Gastrocnemius medialis (tissue), 4 donors: ENCODE measurements at regions not wholly inside any gene's neighbourhood (a gene's known extent, or its start where the extent isn't known, plus 50 kb on each side); places are given as distances from the start of the nearest gene placed in this dataset.

ENCODE experiments used
- ATAC-seq, 2 donors: fragments of 150-250 bp; one replicate each; pipeline ENCODE4 v1.9.1; 2016
- DNase-seq, 2 donors: peaks; one replicate each; pipeline ENCODE4 v3.0.0-alpha.2; 2019
- H3K27ac ChIP-seq, 4 donors: fragments of 200-600 bp; sonication (generic); 1 replicate in 1 of 4; 2 replicates in 3 of 4; pipeline ENCODE4 v1.5.1; 2016 to 2018; ENCODE audit warnings: mild to moderate bottlenecking in 2 of 4, moderate library complexity in 1 of 4
- H3K27me3 ChIP-seq, 3 donors: fragments of 200-600 bp; sonication (generic) in 2 of 3; 1 replicate in 1 of 3; 2 replicates in 2 of 3; pipeline versions ENCODE4 v1.5.1 to v1.6.0; 2016 to 2019; ENCODE audit warnings: mild to moderate bottlenecking in 1 of 3, moderate library complexity in 1 of 3
- H3K36me3 ChIP-seq, 2 donors: fragments of 200-600 bp; sonication (generic) in 1 of 2; one replicate each; pipeline ENCODE4 v1.5.1; 2017 to 2018
- H3K4me1 ChIP-seq, 2 donors: fragments of 200-600 bp; sonication (generic) in 1 of 2; one replicate each; pipeline ENCODE4 v1.5.1; 2016 to 2017; ENCODE audit warnings: mild to moderate bottlenecking in 2 of 2
- H3K4me3 ChIP-seq, 4 donors: fragments of 200-600 bp; sonication (generic) in 3 of 4; 1 replicate in 1 of 4; 2 replicates in 3 of 4; pipeline ENCODE4 v1.5.1; 2016 to 2019; ENCODE audit warnings: mild to moderate bottlenecking in 2 of 4
- H3K9me3 ChIP-seq, 3 donors: fragments of 200-600 bp; sonication (generic) in 2 of 3; 1 replicate in 1 of 3; 2 replicates in 2 of 3; pipeline ENCODE4 v1.5.1; 2016 to 2019
- POLR2A ChIP-seq, 2 donors: fragments of 450-650 bp; IDR thresholded peaks; one replicate each; pipeline ENCODE4 v1.6.1; 2017; ENCODE audit warnings: antibody characterized with exemption in 2 of 2, mild to moderate bottlenecking in 2 of 2, moderate library complexity in 2 of 2
- in situ Hi-C, 4 donors: fragments of 200-750 bp; cut with MboI; loops; one replicate each; pipeline versions ENCODE4 v1.15.0 to v1.8.0; 2017; ENCODE audit warnings: low sequenced_read_pairs in 4 of 4
- intact Hi-C: fragments of 100-400 bp; cut with DNase I; formaldehyde crosslinking; loops from one replicate; pipeline ENCODE4 v1.15.1; 2023; ENCODE audit warnings: low total_unique reads
- TF ChIP-seq, protein P1 (sequence below), 5 experiments: fragments of 450-650 bp in 3 of 5; fragments of 200-600 bp in 2 of 5; sonication (generic) in 2 of 5; IDR thresholded peaks in 4 of 5; conservative IDR thresholded peaks in 1 of 5; 1 replicate in 4 of 5; 2 replicates in 1 of 5; pipeline ENCODE4 v1.5.1; 2016 to 2019; ENCODE audit warnings: antibody characterized with exemption in 5 of 5, mild to moderate bottlenecking in 3 of 5, moderate library complexity in 3 of 5

DNA sequence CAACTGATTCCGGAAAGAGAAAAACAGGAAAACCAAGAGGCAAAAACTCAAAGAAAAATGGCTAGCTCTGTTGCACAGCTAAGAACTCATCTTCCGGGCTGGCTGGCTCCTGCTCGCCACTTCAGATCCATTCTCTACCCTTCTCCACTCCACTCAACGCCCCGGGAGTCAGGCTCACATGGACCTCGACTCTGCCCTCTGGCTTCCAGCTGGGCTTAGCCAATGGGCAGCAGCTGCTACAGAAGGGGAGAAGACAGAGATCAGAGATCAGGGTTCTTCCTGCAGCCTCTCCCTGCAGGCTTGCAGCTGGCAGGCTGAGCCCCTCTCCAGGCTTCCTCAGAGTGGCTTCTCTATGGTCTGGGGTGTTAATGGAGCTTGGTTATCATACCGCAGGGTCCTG lies 187.5 kb downstream of the MED10 start:
- no peaks in the 10 kb centered on the region for H3K9me3 ChIP-seq
- H3K27me3 ChIP-seq = no peaks in the 10 kb centered on the region
- intact Hi-C loops (no loop called here), in situ Hi-C loops (no loop called here)
- H3K27ac ChIP-seq = no peak overlapping the region
- no peaks in the 10 kb centered on the region for H3K36me3 ChIP-seq
- ATAC-seq (no peak), DNase-seq (no peak)
- TF ChIP-seq, protein P1, sequence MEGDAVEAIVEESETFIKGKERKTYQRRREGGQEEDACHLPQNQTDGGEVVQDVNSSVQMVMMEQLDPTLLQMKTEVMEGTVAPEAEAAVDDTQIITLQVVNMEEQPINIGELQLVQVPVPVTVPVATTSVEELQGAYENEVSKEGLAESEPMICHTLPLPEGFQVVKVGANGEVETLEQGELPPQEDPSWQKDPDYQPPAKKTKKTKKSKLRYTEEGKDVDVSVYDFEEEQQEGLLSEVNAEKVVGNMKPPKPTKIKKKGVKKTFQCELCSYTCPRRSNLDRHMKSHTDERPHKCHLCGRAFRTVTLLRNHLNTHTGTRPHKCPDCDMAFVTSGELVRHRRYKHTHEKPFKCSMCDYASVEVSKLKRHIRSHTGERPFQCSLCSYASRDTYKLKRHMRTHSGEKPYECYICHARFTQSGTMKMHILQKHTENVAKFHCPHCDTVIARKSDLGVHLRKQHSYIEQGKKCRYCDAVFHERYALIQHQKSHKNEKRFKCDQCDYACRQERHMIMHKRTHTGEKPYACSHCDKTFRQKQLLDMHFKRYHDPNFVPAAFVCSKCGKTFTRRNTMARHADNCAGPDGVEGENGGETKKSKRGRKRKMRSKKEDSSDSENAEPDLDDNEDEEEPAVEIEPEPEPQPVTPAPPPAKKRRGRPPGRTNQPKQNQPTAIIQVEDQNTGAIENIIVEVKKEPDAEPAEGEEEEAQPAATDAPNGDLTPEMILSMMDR (IDR thresholded peaks at IDR 0.05 in 4 of 5, conservative IDR thresholded peaks at IDR 0.05 in 1 of 5) = no peak
- TF ChIP-seq POLR2A (IDR thresholded peaks at IDR 0.05) = no peak
- H3K4me1 ChIP-seq = no peaks in the 10 kb centered on the region
- no peak overlapping the region for H3K4me3 ChIP-seq

DNA sequence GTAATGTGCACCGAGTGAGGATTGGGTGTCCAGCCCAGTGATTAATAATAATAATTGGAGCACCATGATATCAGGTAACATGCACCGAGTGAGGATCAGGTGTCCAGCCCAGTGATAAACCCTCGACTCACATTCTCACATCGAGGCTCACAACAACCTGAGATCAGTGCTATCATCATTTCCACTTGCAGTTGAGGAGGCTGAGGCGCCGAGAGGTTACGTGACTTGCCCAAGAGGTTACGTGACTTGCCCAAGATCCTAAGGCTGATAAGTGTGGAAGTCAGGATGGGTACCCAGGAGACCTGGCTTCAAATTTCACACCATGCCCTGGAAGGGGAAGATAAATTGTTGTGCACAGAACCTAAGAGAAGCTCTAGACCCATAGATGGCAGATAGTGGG lies 189.4 kb downstream of the MED10 start:
- no peaks in the 10 kb centered on the region for H3K4me1 ChIP-seq
- TF ChIP-seq POLR2A (IDR thresholded peaks at IDR 0.05) = no peak
- TF ChIP-seq, protein P1 (IDR thresholded peaks at IDR 0.05 in 4 of 5, conservative IDR thresholded peaks at IDR 0.05 in 1 of 5) = no peak
- H3K27ac ChIP-seq = no peak overlapping the region
- no peaks in the 10 kb centered on the region for H3K27me3 ChIP-seq
- intact Hi-C loops = no loop called here
- no peaks in the 10 kb centered on the region for H3K36me3 ChIP-seq
- no peak for DNase-seq
- in situ Hi-C loops = no loop called here
- no peak overlapping the region for H3K4me3 ChIP-seq
- H3K9me3 ChIP-seq = no peaks in the 10 kb centered on the region
- no peak for ATAC-seq

DNA sequence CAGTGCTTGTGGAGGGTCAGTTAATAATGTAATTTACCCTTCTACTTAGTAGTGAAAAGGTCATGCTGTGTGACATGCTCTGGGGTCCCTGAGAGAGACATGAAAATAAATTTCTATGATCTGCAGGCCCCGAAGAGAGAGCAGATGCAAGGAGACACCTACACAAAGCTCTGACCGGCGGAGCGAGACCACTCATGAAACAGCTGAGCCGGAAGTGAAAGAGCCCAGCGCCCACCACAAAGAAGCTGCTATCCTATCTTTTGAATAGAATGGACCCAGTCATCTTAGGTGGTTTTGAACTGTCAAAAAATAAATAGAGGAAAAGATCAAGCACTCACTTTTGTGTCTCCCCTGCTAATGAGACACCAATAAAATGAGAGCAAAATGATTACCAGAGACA lies 190.0 kb downstream of the MED10 start:
- in situ Hi-C loops (no loop called here), intact Hi-C loops (no loop called here)
- H3K36me3 ChIP-seq = no peaks in the 10 kb centered on the region
- H3K27ac ChIP-seq = no peak overlapping the region
- DNase-seq (no peak), ATAC-seq (no peak)
- no peaks in the 10 kb centered on the region for H3K4me1 ChIP-seq
- TF ChIP-seq POLR2A (IDR thresholded peaks at IDR 0.05) = no peak
- TF ChIP-seq, protein P1 (IDR thresholded peaks at IDR 0.05 in 4 of 5, conservative IDR thresholded peaks at IDR 0.05 in 1 of 5) = no peak
- H3K4me3 ChIP-seq = no peak overlapping the region
- H3K9me3 ChIP-seq = no peaks in the 10 kb centered on the region
- H3K27me3 ChIP-seq = no peaks in the 10 kb centered on the region

DNA sequence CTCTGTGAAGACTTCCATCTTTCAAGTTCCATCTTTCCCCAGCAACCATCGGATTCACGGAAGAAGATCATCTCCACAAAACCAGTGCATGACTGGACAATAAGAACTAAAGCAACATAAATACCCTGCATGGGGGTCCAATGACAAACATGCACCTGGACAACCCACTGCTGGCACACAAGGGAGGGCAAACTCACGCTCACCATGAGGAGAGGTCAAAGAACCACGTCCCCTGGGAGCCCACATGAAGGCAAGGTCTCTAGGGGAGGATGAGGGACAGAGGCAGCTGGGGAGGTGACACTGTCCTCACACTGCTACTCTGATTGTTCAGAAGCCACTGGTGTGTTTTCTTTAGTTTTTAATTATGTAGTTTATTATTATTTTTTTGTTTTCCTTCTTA lies 190.8 kb downstream of the MED10 start:
- no peaks in the 10 kb centered on the region for H3K27me3 ChIP-seq
- intact Hi-C loops (no loop called here), in situ Hi-C loops (no loop called here)
- H3K4me3 ChIP-seq = no peak overlapping the region
- TF ChIP-seq, protein P1 (IDR thresholded peaks at IDR 0.05 in 4 of 5, conservative IDR thresholded peaks at IDR 0.05 in 1 of 5) = no peak
- TF ChIP-seq POLR2A (IDR thresholded peaks at IDR 0.05) = no peak
- H3K9me3 ChIP-seq = no peaks in the 10 kb centered on the region
- H3K27ac ChIP-seq = no peak overlapping the region
- H3K4me1 ChIP-seq = no peaks in the 10 kb centered on the region
- no peaks in the 10 kb centered on the region for H3K36me3 ChIP-seq
- no peak for DNase-seq
- no peak for ATAC-seq

DNA sequence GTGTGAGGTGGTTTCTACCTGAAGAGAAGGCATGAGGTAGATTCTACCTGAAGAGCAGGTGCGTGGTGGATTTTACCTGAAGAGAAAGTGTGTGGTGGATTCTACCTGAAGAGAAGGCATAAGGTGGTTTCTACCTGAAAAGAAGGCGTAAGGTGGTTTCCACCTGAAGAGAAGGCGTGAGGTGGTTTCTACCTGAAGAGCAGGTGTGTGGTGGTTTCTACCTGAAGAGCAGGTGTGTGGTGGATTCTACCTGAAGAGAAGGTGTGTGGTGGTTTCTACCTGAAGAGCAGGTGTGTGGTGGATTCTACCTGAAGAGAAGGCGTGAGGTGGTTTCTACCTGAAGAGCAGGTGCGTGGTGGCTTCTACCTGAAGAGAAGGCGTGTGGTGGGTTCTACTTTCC lies 192.8 kb downstream of the MED10 start:
- no peaks in the 10 kb centered on the region for H3K27me3 ChIP-seq
- intact Hi-C loops = no loop called here
- H3K4me3 ChIP-seq = no peak overlapping the region
- no peaks in the 10 kb centered on the region for H3K4me1 ChIP-seq
- ATAC-seq (no peak), DNase-seq (no peak)
- H3K36me3 ChIP-seq = no peaks in the 10 kb centered on the region
- H3K27ac ChIP-seq = no peak overlapping the region
- in situ Hi-C loops = no loop called here
- no peak for TF ChIP-seq POLR2A (IDR thresholded peaks at IDR 0.05)
- TF ChIP-seq, protein P1 (IDR thresholded peaks at IDR 0.05 in 4 of 5, conservative IDR thresholded peaks at IDR 0.05 in 1 of 5) = no peak
- no peaks in the 10 kb centered on the region for H3K9me3 ChIP-seq
